ENCODE measurements at regions not wholly inside any gene's neighbourhood (a gene's known extent, or its start where the extent isn't known, plus 50 kb on each side); places are given as distances from the start of the nearest gene placed in this dataset.

DNA sequence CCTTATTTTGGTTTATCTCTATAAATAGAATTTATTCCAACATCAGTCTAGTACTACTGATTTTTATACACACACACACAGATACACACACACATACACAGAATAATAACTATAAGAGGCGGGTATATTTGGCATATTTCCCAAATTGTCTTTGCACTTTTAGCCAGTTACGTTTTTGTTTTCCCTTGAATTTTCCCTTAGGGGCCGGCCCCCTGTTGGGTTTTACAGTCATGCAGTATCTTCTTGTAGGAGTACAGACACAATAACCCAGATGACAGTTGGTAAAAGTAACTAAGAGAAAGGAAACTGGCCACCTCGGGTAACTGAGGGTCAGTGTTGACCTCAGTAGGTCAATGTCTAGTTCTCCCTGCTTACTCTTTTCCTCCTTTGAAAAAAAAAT is 50.9 kb downstream of the DISP1 start:
- no peaks in the 10 kb centered on the region for H3K27me3 ChIP-seq (ENCODE audit: insufficient read depth, low read length)
- no peak overlapping the region for H2AFZ ChIP-seq (ENCODE audit: low read depth, low read length)
- Mint-ChIP-seq H3K4me1 (ENCODE audit: low read depth, unreplicated experiment) (no peaks in the 10 kb centered on the region), H3K4me3 (ENCODE audit: unreplicated experiment) (no peak overlapping the region), H3K27me3 (ENCODE audit: low read depth, unreplicated experiment) (no peaks in the 10 kb centered on the region), H3K9me3 (ENCODE audit: unreplicated experiment) (no peaks in the 10 kb centered on the region), H3K27ac (ENCODE audit: unreplicated experiment) (no peak overlapping the region), H3K36me3 (ENCODE audit: low read depth, unreplicated experiment) (no peaks in the 10 kb centered on the region)
- DNase-seq (ENCODE audit: low read depth) (no peak), FAIRE-seq (no peak)
- H3K36me3 ChIP-seq (ENCODE audit: insufficient read depth, low read length), result no peaks in the 10 kb centered on the region
- H3K79me2 ChIP-seq (ENCODE audit: insufficient read depth, low read length), result no peaks in the 10 kb centered on the region
- no peak overlapping the region for H3K4me2 ChIP-seq (ENCODE audit: low read length)
- TF ChIP-seq CTCF (IDR thresholded peaks at IDR 0.05; ENCODE audit: insufficient read depth, low read depth, low read length) (no peak), EZH2 (IDR thresholded peaks at IDR 0.05; ENCODE audit: insufficient read depth, low read length) (no peak)
- H3K4me3 ChIP-seq (ENCODE audit: insufficient read depth, low read depth, low read length), result no peak overlapping the region
- H3K27ac ChIP-seq (ENCODE audit: low read depth, low read length), result no peak overlapping the region
- no peaks in the 10 kb centered on the region for H3K4me1 ChIP-seq (ENCODE audit: insufficient read depth, low read length)
- peaks cover 3% of the 10 kb centered on the region for H4K20me1 ChIP-seq (ENCODE audit: insufficient read depth, low read length)
- H3K9me3 ChIP-seq (ENCODE audit: insufficient read depth, low read depth, low read length), result no peaks in the 10 kb centered on the region
- no peak overlapping the region for H3K9ac ChIP-seq (ENCODE audit: low read length)

DNA sequence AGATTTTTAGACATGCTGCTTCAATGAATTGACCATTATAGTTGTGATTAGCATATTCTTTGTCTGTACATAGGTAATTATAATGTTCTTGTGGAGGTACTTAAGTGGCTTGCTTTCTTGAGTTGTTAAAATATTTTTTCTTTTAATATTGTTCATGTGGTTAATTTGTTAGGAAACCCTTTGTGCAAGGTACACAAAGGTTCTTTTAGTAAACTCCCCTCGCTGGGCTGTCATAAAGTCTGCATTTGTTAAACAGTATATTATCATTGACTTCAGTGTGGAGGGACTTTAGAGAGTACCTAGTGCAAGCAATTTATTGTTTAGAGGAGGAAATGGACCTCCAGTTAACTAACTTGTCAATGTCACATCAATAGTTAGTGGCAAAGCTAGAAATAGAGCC is 52.5 kb downstream of the DISP1 start:
- H3K79me2 ChIP-seq (ENCODE audit: insufficient read depth, low read length), result no peaks in the 10 kb centered on the region
- Mint-ChIP-seq H3K9me3 (ENCODE audit: unreplicated experiment) (no peaks in the 10 kb centered on the region), H3K4me3 (ENCODE audit: unreplicated experiment) (no peak overlapping the region), H3K27ac (ENCODE audit: unreplicated experiment) (no peak overlapping the region), H3K27me3 (ENCODE audit: low read depth, unreplicated experiment) (no peaks in the 10 kb centered on the region), H3K4me1 (ENCODE audit: low read depth, unreplicated experiment) (no peaks in the 10 kb centered on the region), H3K36me3 (ENCODE audit: low read depth, unreplicated experiment) (no peaks in the 10 kb centered on the region)
- no peak for DNase-seq (ENCODE audit: low read depth)
- H3K36me3 ChIP-seq (ENCODE audit: insufficient read depth, low read length), result no peaks in the 10 kb centered on the region
- no peaks in the 10 kb centered on the region for H3K27me3 ChIP-seq (ENCODE audit: insufficient read depth, low read length)
- no peaks in the 10 kb centered on the region for H3K9me3 ChIP-seq (ENCODE audit: insufficient read depth, low read depth, low read length)
- H2AFZ ChIP-seq (ENCODE audit: low read depth, low read length), result no peak overlapping the region
- H3K9ac ChIP-seq (ENCODE audit: low read length), result no peak overlapping the region
- TF ChIP-seq CTCF (IDR thresholded peaks at IDR 0.05; ENCODE audit: insufficient read depth, low read depth, low read length) (no peak), EZH2 (IDR thresholded peaks at IDR 0.05; ENCODE audit: insufficient read depth, low read length) (no peak)
- H3K4me1 ChIP-seq (ENCODE audit: insufficient read depth, low read length), result no peaks in the 10 kb centered on the region
- H3K4me2 ChIP-seq (ENCODE audit: low read length), result no peak overlapping the region
- no peak for FAIRE-seq
- H3K27ac ChIP-seq (ENCODE audit: low read depth, low read length), result no peak overlapping the region
- no peak overlapping the region for H3K4me3 ChIP-seq (ENCODE audit: insufficient read depth, low read depth, low read length)
- H4K20me1 ChIP-seq (ENCODE audit: insufficient read depth, low read length), result no peaks in the 10 kb centered on the region

- no peaks in the 10 kb centered on the region for H3K9me3 ChIP-seq (ENCODE audit: insufficient read depth, low read depth, low read length)
- no peak overlapping the region for H3K27ac ChIP-seq (ENCODE audit: low read depth, low read length)
- H3K9ac ChIP-seq (ENCODE audit: low read length), result no peak overlapping the region
- no peak overlapping the region for H2AFZ ChIP-seq (ENCODE audit: low read depth, low read length)
- Mint-ChIP-seq H3K9me3 (ENCODE audit: unreplicated experiment) (peaks cover 6% of the 10 kb centered on the region), H3K27ac (ENCODE audit: unreplicated experiment) (no peak overlapping the region), H3K27me3 (ENCODE audit: low read depth, unreplicated experiment) (no peaks in the 10 kb centered on the region), H3K36me3 (ENCODE audit: low read depth, unreplicated experiment) (no peaks in the 10 kb centered on the region), H3K4me3 (ENCODE audit: unreplicated experiment) (no peak overlapping the region), H3K4me1 (ENCODE audit: low read depth, unreplicated experiment) (no peaks in the 10 kb centered on the region)
- no peak overlapping the region for H3K4me3 ChIP-seq (ENCODE audit: insufficient read depth, low read depth, low read length)
- FAIRE-seq, result no peak
- H3K27me3 ChIP-seq (ENCODE audit: insufficient read depth, low read length), result no peaks in the 10 kb centered on the region
- H4K20me1 ChIP-seq (ENCODE audit: insufficient read depth, low read length), result no peaks in the 10 kb centered on the region
- no peak for DNase-seq (ENCODE audit: low read depth)
- no peaks in the 10 kb centered on the region for H3K4me1 ChIP-seq (ENCODE audit: insufficient read depth, low read length)
- no peak overlapping the region for H3K4me2 ChIP-seq (ENCODE audit: low read length)
- TF ChIP-seq EZH2 (IDR thresholded peaks at IDR 0.05; ENCODE audit: insufficient read depth, low read length), result no peak
- TF ChIP-seq CTCF (IDR thresholded peaks at IDR 0.05; ENCODE audit: insufficient read depth, low read depth, low read length), result no peak
- no peaks in the 10 kb centered on the region for H3K79me2 ChIP-seq (ENCODE audit: insufficient read depth, low read length)
- no peaks in the 10 kb centered on the region for H3K36me3 ChIP-seq (ENCODE audit: insufficient read depth, low read length)
Observed at GRCh38 chr1:222876182-222876581, 61.3 kb downstream of the DISP1 start.
